Common myeloid progenitor, CD34-positive (primary cell): ENCODE measurements at regions not wholly inside any gene's neighbourhood (a gene's known extent, or its start where the extent isn't known, plus 50 kb on each side); places are given as distances from the start of the nearest gene placed in this dataset.

Experiments
- CTCF ChIA-PET: fragments of 350-600 bp; sonication (Branson Sonifier 250); formaldehyde crosslinking; loops from one replicate; lab custom pipeline; 2021; ENCODE audit warnings: antibody characterized with exemption; lab: Charles Lee
- POLR2A ChIA-PET: fragments of 350-600 bp; sonication (Branson Sonifier 250); formaldehyde crosslinking; loops from one replicate; lab custom pipeline; 2021; ENCODE audit warnings: antibody characterized with exemption; lab: Charles Lee
- DNase-seq, 3 donors: peaks; one replicate each; pipeline versions ENCODE4 v3.0.0 to v3.0.0-alpha.2; 2013
- H3K27ac ChIP-seq, 2 experiments: 1 replicate in 1 of 2; 2 replicates in 1 of 2; pipeline ENCODE4 v1.7.0; 2013; ENCODE audit warnings: inconsistent platforms in 2 of 2, low read length in 2 of 2, mild to moderate bottlenecking in 2 of 2, low read depth in 1 of 2, moderate library complexity in 1 of 2; ENCODE audit not compliant: severe bottlenecking in 2 of 2, insufficient read depth in 1 of 2, poor library complexity in 1 of 2
- H3K27me3 ChIP-seq, 5 experiments: replicated peaks in 2 of 5; 1 replicate in 3 of 5; 2 replicates in 2 of 5; pipeline versions ENCODE4 v1.6.1 to v1.7.0; 2013; ENCODE audit warnings: low read length in 4 of 5, mild to moderate bottlenecking in 2 of 5, moderate library complexity in 2 of 5, inconsistent platforms in 1 of 5; ENCODE audit not compliant: insufficient read depth in 5 of 5, control insufficient read depth in 4 of 5
- H3K36me3 ChIP-seq, 4 experiments: 1 replicate in 2 of 4; 2 replicates in 2 of 4; pipeline versions ENCODE4 v1.6.1 to v1.7.0; 2013; ENCODE audit warnings: low read length in 3 of 4, control low read depth in 1 of 4, mild to moderate bottlenecking in 1 of 4; ENCODE audit not compliant: control insufficient read depth in 4 of 4, insufficient read depth in 4 of 4
- H3K4me1 ChIP-seq, 4 experiments: 1 replicate in 3 of 4; 2 replicates in 1 of 4; pipeline versions ENCODE4 v1.6.1 to v1.7.1; 2013; ENCODE audit warnings: low read length in 3 of 4, mild to moderate bottlenecking in 3 of 4, control low read depth in 1 of 4, inconsistent platforms in 1 of 4, moderate library complexity in 1 of 4; ENCODE audit not compliant: control insufficient read depth in 4 of 4, insufficient read depth in 4 of 4; ENCODE audit errors: control extremely low read depth in 1 of 4
- H3K4me3 ChIP-seq, 7 experiments: 1 replicate in 4 of 7; 2 replicates in 3 of 7; pipeline versions ENCODE4 v1.5.1 to v1.7.0; 2013; ENCODE audit warnings: mild to moderate bottlenecking in 7 of 7, low read length in 6 of 7, moderate library complexity in 6 of 7, inconsistent platforms in 2 of 7, low read depth in 2 of 7, control low read depth in 1 of 7; ENCODE audit not compliant: insufficient read depth in 4 of 7, control insufficient read depth in 1 of 7; ENCODE audit errors: extremely low read depth in 1 of 7
- H3K9me3 ChIP-seq, 5 experiments: 1 replicate in 4 of 5; 2 replicates in 1 of 5; pipeline versions ENCODE4 v1.6.1 to v1.7.1; 2013; ENCODE audit warnings: low read length in 4 of 5, mild to moderate bottlenecking in 2 of 5, inconsistent platforms in 1 of 5, low read depth in 1 of 5, moderate library complexity in 1 of 5; ENCODE audit not compliant: control insufficient read depth in 4 of 5, insufficient read depth in 2 of 5; ENCODE audit errors: control extremely low read depth in 1 of 5
- WGBS: methylation state at CpG from one replicate; pipeline ENCODE4 v1.1.5; 2013; ENCODE audit not compliant: insufficient coverage; 5-methylcytosine and 5-hydroxymethylcytosine counted together

GRCh38 chr2:6545795-6546194 is 319.9 kb downstream of the CMPK2 start:
- ChIA-PET POLR2A (no interaction called here), CTCF (no interaction called here)
- no peak for DNase-seq
- no peak overlapping the region for H3K4me3 ChIP-seq
- no peaks in the 10 kb centered on the region for H3K9me3 ChIP-seq
- no peaks in the 10 kb centered on the region for H3K36me3 ChIP-seq
- WGBS = 87% methylated on average over 2 of the region's 4 CpGs
- H3K4me1 ChIP-seq = no peaks in the 10 kb centered on the region
- no peak overlapping the region for H3K27ac ChIP-seq
- no peaks in the 10 kb centered on the region for H3K27me3 ChIP-seq

GRCh38 chr2:6554466-6554865 is 311.2 kb downstream of the CMPK2 start:
- Histone ChIP-seq H3K4me1 (no peaks in the 10 kb centered on the region), H3K27ac (no peak overlapping the region), H3K36me3 (no peaks in the 10 kb centered on the region), H3K9me3 (peaks cover 0 to 5% (median 0%) of the 10 kb centered on the region in 5 experiments), H3K27me3 (peaks cover 0 to 2% (median 0%) of the 10 kb centered on the region in 5 experiments), H3K4me3 (no peak overlapping the region)
- CTCF ChIA-PET = no interaction called here
- DNase-seq = no peak
- POLR2A ChIA-PET = no interaction called here
- WGBS = 100% methylated on average over 6 of the region's 7 CpGs

DNA sequence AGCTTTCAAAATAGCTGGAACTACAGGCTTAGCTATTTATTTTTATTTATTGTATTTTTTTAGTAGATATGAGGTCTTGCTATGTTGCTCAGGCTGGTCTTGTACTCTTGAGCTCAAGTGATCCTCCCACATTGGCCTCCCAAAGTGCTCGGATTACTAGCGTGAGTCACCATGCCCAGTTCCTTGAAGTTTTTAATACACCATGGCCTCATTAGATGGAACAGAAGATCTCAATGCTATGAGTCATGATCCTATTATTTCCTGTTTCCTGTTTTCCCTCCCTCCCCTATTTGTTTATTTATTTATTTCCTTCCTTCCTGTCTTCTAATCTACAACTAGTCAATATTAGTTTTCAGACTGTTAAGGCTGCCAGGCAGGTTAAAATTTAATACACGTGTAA is 309.0 kb downstream of the CMPK2 start:
- CTCF ChIA-PET = no interaction called here
- no peaks in the 10 kb centered on the region for H3K9me3 ChIP-seq
- 83% methylated on average over 3 of the region's 3 CpGs for whole genome bisulfite sequencing
- H3K27me3 ChIP-seq = peaks cover 0 to 2% (median 0%) of the 10 kb centered on the region in 5 experiments
- H3K4me1 ChIP-seq = no peaks in the 10 kb centered on the region
- H3K4me3 ChIP-seq = no peak overlapping the region
- H3K36me3 ChIP-seq = no peaks in the 10 kb centered on the region
- H3K27ac ChIP-seq = no peak overlapping the region
- POLR2A ChIA-PET = no interaction called here
- DNase-seq = no peak

GRCh38 chr2:6557737-6558136 is 308.0 kb downstream of the CMPK2 start:
- Histone ChIP-seq H3K27me3 (peaks cover 0 to 2% (median 0%) of the 10 kb centered on the region in 5 experiments), H3K27ac (no peak overlapping the region), H3K4me1 (no peaks in the 10 kb centered on the region), H3K9me3 (no peaks in the 10 kb centered on the region), H3K4me3 (no peak overlapping the region), H3K36me3 (no peaks in the 10 kb centered on the region)
- no peak for DNase-seq
- ChIA-PET POLR2A (no interaction called here), CTCF (no interaction called here)

DNA sequence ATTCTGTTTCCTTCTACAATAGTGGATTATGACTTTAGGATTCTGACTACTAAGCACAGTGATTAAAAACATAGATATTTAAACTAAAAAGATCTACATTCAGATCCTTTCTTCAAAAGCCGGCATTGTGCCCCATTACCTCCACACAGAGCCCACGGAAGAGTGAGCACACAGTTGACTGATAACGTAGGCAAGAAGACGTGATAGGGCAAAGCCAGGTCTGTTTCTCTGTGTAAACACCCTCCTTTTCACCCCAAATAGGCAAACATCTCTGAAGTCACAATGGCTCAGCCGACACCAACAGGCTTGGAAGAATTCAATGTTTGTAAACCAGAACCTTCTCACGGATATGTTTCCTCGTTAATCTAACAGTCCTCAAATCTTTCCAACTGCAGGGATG is 302.9 kb downstream of the CMPK2 start:
- CTCF ChIA-PET = no interaction called here
- H3K4me1 ChIP-seq = no peaks in the 10 kb centered on the region
- H3K4me3 ChIP-seq = no peak overlapping the region
- H3K9me3 ChIP-seq = no peaks in the 10 kb centered on the region
- H3K27ac ChIP-seq = no peak overlapping the region
- H3K27me3 ChIP-seq = peaks cover 0 to 2% (median 0%) of the 10 kb centered on the region in 5 experiments
- no peak for DNase-seq
- WGBS = 95% methylated on average over 6 of the region's 7 CpGs
- POLR2A ChIA-PET = no interaction called here
- no peaks in the 10 kb centered on the region for H3K36me3 ChIP-seq

DNA sequence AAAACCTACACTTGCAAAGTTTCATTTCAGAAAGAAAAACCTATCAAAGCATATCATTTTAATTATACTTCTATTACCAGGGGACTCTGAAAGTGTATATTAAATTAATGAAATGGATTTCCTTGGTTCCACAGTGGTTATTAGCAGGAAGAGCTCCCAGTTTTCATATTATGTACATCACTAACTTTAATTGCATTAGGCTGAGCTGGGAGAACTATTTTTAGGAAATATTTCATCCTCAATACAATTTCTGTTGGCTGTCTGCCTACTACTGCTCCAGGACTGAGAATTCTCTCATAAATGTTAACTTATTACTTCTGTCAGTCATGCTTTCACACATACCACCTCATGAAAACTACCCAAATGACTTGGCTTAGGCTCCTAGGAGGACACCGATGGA is 301.4 kb downstream of the CMPK2 start:
- ChIA-PET CTCF (no interaction called here), POLR2A (no interaction called here)
- Histone ChIP-seq H3K4me1 (no peaks in the 10 kb centered on the region), H3K9me3 (no peaks in the 10 kb centered on the region), H3K36me3 (no peaks in the 10 kb centered on the region), H3K4me3 (no peak overlapping the region), H3K27ac (no peak overlapping the region), H3K27me3 (peaks cover 0 to 2% (median 0%) of the 10 kb centered on the region in 5 experiments)
- no peak for DNase-seq
- 91% methylated on average over 1 of the region's 1 CpG for WGBS

GRCh38 chr2:6574121-6574520 is 291.6 kb downstream of the CMPK2 start:
- no peak overlapping the region for H3K4me3 ChIP-seq
- no peaks in the 10 kb centered on the region for H3K4me1 ChIP-seq
- CTCF ChIA-PET = no interaction called here
- no peaks in the 10 kb centered on the region for H3K36me3 ChIP-seq
- H3K27me3 ChIP-seq = peaks cover 0 to 4% (median 0%) of the 10 kb centered on the region in 5 experiments
- POLR2A ChIA-PET = no interaction called here
- WGBS = no CpG with 5 or more reads among the region's 2 CpGs
- H3K9me3 ChIP-seq = no peaks in the 10 kb centered on the region
- no peak overlapping the region for H3K27ac ChIP-seq
- no peak for DNase-seq
